ENCODE measurements at regions not wholly inside any gene's neighbourhood (a gene's known extent, or its start where the extent isn't known, plus 50 kb on each side); places are given as distances from the start of the nearest gene placed in this dataset.

DNA sequence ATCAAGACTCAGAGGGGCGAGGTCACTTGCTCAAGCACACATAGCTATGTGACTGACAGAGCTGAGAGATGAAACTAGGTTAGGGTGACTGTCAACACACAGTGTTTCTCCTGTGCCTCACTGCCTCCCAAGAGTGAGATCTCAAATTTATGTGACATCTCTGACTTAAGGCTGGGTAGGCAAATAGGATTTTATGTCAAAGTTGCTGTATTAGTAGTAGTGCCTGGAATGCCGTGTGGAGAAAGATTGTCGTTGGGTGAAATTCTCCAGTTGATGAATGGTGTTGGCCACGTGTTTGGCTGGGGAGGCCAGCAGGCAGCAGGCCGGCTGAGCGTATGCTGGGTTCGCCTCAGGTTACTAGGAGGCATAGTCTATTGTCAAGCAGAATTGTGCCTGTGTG, 148.3 kb upstream of the BMPER start (continued):
- TF ChIP-seq CREM (IDR thresholded peaks at IDR 0.05; ENCODE audit: low read depth) (no peak), TAL1 (IDR thresholded peaks at IDR 0.05) (no peak), CREBBP (IDR thresholded peaks at IDR 0.05; ENCODE audit: low read depth, low read length) (no peak), ZNF830 (CRISPR knock-in tag; IDR thresholded peaks at IDR 0.05) (no peak)
- TF ChIP-seq, protein P1, sequence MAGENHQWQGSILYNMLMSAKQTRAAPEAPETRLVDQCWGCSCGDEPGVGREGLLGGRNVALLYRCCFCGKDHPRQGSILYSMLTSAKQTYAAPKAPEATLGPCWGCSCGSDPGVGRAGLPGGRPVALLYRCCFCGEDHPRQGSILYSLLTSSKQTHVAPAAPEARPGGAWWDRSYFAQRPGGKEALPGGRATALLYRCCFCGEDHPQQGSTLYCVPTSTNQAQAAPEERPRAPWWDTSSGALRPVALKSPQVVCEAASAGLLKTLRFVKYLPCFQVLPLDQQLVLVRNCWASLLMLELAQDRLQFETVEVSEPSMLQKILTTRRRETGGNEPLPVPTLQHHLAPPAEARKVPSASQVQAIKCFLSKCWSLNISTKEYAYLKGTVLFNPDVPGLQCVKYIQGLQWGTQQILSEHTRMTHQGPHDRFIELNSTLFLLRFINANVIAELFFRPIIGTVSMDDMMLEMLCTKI (IDR thresholded peaks at IDR 0.05; ENCODE audit: partially characterized antibody) = no peak

DNA sequence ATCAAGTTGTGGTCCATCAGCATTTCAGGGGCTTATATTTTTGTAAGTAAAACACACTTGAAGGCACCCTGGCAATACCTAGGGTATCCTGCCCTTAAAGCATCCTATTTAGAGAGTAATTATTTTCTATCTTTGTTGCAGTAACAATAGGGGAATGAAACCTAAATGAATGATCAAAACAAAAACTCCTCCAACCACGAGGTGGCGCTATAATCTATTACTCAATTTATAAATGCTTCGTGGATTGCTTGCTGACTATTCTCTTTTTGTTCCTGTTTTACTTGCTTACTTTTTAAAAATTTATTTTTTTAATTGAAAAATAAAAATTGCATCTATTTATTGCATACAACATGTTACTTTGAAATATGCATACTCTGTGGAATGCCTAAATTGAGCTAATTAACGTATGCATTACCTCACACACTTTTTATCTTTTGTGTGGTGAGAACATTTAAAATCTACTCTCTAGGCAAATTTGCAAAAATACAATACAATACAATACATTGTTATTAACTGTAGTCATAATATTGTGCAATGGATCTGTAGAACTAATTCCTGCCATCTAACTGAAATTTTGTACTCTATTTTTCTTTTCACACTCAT, 147.7 kb upstream of the BMPER start:
- in situ Hi-C loops (cut with MboI) = no loop called here
- FAIRE-seq = peak; percentile 6
- TF ChIP-seq ZC3H11A (IDR thresholded peaks at IDR 0.05; ENCODE audit: low read depth, low read length) = no peak
- no peak for TF ChIP-seq CEBPG (CRISPR knock-in tag; IDR thresholded peaks at IDR 0.05)
- peak in 1 of 2 experiments; percentile 47; a peak in 2 of 4 replicates for TF ChIP-seq CEBPG (tag; conservative IDR thresholded peaks at IDR 0.05 in 1 of 2, IDR thresholded peaks at IDR 0.05 in 1 of 2)
- no peak for TF ChIP-seq HDAC2 (IDR thresholded peaks at IDR 0.05)
- TF ChIP-seq, protein P2, sequence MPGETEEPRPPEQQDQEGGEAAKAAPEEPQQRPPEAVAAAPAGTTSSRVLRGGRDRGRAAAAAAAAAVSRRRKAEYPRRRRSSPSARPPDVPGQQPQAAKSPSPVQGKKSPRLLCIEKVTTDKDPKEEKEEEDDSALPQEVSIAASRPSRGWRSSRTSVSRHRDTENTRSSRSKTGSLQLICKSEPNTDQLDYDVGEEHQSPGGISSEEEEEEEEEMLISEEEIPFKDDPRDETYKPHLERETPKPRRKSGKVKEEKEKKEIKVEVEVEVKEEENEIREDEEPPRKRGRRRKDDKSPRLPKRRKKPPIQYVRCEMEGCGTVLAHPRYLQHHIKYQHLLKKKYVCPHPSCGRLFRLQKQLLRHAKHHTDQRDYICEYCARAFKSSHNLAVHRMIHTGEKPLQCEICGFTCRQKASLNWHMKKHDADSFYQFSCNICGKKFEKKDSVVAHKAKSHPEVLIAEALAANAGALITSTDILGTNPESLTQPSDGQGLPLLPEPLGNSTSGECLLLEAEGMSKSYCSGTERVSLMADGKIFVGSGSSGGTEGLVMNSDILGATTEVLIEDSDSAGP (CRISPR knock-in tag; IDR thresholded peaks at IDR 0.05) = no peak
- TF ChIP-seq CEBPB (tag; IDR thresholded peaks at IDR 0.05) = peak; percentile 41
- no peak for TF ChIP-seq NR2C2 (CRISPR knock-in tag; IDR thresholded peaks at IDR 0.05)
- TF ChIP-seq NR2C2 (tag; IDR thresholded peaks at IDR 0.05) = no peak
- TF ChIP-seq, protein P3, sequence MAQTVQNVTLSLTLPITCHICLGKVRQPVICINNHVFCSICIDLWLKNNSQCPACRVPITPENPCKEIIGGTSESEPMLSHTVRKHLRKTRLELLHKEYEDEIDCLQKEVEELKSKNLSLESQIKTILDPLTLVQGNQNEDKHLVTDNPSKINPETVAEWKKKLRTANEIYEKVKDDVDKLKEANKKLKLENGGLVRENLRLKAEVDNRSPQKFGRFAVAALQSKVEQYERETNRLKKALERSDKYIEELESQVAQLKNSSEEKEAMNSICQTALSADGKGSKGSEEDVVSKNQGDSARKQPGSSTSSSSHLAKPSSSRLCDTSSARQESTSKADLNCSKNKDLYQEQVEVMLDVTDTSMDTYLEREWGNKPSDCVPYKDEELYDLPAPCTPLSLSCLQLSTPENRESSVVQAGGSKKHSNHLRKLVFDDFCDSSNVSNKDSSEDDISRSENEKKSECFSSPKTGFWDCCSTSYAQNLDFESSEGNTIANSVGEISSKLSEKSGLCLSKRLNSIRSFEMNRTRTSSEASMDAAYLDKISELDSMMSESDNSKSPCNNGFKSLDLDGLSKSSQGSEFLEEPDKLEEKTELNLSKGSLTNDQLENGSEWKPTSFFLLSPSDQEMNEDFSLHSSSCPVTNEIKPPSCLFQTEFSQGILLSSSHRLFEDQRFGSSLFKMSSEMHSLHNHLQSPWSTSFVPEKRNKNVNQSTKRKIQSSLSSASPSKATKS (CRISPR knock-in tag; IDR thresholded peaks at IDR 0.05) = no peak
- TF ChIP-seq, protein P4, sequence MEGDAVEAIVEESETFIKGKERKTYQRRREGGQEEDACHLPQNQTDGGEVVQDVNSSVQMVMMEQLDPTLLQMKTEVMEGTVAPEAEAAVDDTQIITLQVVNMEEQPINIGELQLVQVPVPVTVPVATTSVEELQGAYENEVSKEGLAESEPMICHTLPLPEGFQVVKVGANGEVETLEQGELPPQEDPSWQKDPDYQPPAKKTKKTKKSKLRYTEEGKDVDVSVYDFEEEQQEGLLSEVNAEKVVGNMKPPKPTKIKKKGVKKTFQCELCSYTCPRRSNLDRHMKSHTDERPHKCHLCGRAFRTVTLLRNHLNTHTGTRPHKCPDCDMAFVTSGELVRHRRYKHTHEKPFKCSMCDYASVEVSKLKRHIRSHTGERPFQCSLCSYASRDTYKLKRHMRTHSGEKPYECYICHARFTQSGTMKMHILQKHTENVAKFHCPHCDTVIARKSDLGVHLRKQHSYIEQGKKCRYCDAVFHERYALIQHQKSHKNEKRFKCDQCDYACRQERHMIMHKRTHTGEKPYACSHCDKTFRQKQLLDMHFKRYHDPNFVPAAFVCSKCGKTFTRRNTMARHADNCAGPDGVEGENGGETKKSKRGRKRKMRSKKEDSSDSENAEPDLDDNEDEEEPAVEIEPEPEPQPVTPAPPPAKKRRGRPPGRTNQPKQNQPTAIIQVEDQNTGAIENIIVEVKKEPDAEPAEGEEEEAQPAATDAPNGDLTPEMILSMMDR (IDR thresholded peaks at IDR 0.05 in 2 of 3, conservative IDR thresholded peaks at IDR 0.05 in 1 of 3; ENCODE audit: insufficient read depth in 2 of 3, low read depth in 1 of 3, low read length in 3 of 3) = peak in 2 of 3 experiments; percentile 23 to 55; a peak in 4 of 6 replicates

More for the DNA sequence above, 147.7 kb upstream of the BMPER start:
- ChIA-PET CTCF (ENCODE audit: low intra/inter-chr PET ratio) (no interaction called here), POLR2A (no interaction called here)
- intact Hi-C loops (cut with micrococcal nuclease) = loop anchor here (2.0 to 5.0 kb wide), 2 partner anchors 50 to 137 kb away; no protein-coding TSS in a partner anchor
- Histone ChIP-seq H3K4me3 (no peak overlapping the region), H3K9me3 (replicated peaks; ENCODE audit: control insufficient read depth, insufficient read depth, low read depth, low read length) (no peaks in the 10 kb centered on the region), H3K27me3 (ENCODE audit: control insufficient read depth in 2 of 2, insufficient read depth in 2 of 2, low read length in 2 of 2) (no peaks in the 10 kb centered on the region; a peak in 1 of 5 replicates), H2AFZ (ENCODE audit: low read depth, low read length) (no peak overlapping the region), H3K9ac (ENCODE audit: insufficient read depth in 1 of 2, low read depth in 2 of 2, low read length in 2 of 2) (no peak overlapping the region), H3K4me1 (replicated peaks in 1 of 2; ENCODE audit: control insufficient read depth in 2 of 2, insufficient read depth in 2 of 2, low read length in 2 of 2) (no peaks in the 10 kb centered on the region), H3K79me2 (ENCODE audit: control insufficient read depth, insufficient read depth, low read length) (no peaks in the 10 kb centered on the region), H3K4me2 (ENCODE audit: insufficient read depth, low read length) (no peak overlapping the region), H3K27ac (ENCODE audit: extremely low read depth, low read depth, low read length) (no peak overlapping the region), H3K36me3 (ENCODE audit: control insufficient read depth, insufficient read depth, low read length) (no peaks in the 10 kb centered on the region), H4K20me1 (replicated peaks; ENCODE audit: control insufficient read depth, insufficient read depth, low read length) (no peaks in the 10 kb centered on the region), H3K9me1 (ENCODE audit: control insufficient read depth, insufficient read depth, low read length) (no peaks in the 10 kb centered on the region)
- 6% methylated on average over 4 of the region's 4 CpGs for WGBS (ENCODE audit: insufficient coverage, low coverage, missing lambda C conversion rate)
- no TSS peak for BruUV-seq (replicated peaks)
- ATAC-seq (no peak), DNase-seq (ENCODE audit: extremely low read depth in 1 of 4, low spot score in 3 of 4) (peak; percentile 22 to 47 (median 42))
